GM18868 (cell line): ENCODE measurements at regions not wholly inside any gene's neighbourhood (a gene's known extent, or its start where the extent isn't known, plus 50 kb on each side); places are given as distances from the start of the nearest gene placed in this dataset.

ENCODE experiments used
- ATAC-seq: cut with Tn5 transposase; IDR thresholded peaks from one replicate; pipeline ENCODE4 v1.9.1; 2021; ENCODE audit warnings: mild to moderate bottlenecking, moderate library complexity; ENCODE audit not compliant: unreplicated experiment

- no peak for ATAC-seq
Observed at GRCh38 chr22:22043296-22044078, 60.9 kb upstream of the TOP3B start.

GRCh38 chr22:22042599-22043295, 60.2 kb upstream of the TOP3B start:
- ATAC-seq = no peak

DNA sequence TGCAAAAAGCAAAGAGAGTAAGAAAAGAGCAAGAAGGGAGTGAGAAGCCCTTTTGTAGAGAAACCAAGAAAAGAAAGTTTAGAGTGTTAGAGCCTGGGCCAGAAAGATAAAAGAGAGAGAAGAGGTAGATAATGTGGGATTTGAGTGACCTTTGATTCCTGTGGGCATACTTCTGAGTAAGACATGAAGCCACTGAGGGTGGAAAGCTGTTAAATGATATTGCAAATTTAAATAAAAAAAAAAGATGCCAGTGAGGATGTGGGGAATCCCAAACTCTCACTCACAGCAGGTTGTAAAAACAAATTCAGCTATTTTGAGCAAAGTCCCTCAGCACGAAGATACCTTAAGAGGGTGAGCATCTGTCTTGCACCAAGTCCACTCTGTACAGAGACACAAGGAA, 59.4 kb upstream of the TOP3B start:
- no peak for ATAC-seq

DNA sequence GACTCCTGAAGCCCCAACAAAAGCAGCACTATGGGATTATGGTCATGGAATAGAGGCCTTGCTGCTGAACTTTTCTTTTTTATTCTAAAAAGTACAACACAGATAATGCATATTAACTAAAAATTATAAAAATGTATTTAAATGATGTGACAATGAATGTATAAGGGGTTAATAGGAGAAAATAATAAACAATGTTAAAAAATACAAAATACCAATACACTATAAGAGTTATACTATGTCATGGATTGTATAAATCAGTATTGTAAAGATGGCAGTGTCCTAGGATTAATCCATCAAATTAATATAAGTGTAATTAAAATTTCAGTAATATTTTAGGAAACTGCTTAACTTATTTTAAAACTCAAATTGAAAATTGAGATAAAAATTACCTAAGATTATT, 58.3 kb upstream of the TOP3B start:
- no peak for ATAC-seq

DNA sequence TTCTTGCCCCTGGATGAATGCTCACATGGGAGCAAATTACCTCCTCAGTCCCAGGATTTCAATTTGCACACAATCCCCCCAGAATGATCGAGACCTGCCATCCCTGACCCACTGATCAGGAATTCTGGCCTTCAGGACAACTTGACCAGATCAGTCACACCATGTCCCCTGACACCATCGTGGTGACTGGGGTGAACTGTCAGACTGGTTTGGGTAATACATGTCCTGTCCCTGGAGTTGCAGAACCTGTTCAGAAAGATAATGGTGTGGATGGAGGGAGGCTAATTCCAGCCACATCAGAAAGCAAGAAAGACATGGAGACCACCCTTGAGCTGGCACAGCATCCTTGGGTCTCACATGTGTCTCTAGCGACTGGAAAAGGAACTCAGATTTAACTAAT, 57.9 kb upstream of the TOP3B start:
- ATAC-seq = no peak

DNA sequence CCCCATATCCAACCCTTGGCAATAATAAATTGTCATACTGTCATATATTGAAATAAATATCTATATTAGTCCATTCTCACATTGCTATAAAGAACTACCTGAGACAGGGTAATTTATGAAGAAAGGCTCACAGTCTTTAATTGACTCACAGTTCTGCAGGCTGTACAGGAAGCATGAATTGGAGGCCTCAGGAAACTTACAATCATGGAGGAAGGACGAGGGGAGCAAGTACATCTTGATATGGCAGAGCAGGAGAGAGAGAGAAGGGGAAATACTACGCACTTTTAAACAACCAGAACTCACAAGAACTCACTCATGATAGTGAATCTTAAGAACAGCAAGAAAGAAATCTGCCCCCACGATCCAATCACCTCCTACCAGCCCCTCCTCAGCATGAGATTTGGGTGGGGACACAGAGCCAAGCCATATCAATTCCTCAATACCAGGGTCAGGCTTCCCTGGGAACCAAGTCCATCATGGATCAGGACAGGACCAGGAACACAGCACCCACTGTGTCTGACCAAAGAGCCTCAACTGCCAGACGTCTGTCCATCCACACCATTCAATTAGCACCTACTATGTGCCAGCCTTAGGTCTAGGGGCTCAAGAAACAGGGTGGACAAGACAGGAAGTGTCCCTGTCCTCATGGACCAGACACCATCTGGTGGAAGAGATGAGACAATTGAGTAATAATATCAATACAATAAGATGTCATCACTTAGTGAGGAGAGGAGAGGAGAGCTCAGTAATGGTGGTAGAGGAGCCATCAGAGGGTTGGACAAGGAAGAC, 56.9 kb upstream of the TOP3B start:
- ATAC-seq = no peak

GRCh38 chr22:22038178-22038880, 55.7 kb upstream of the TOP3B start:
- no peak for ATAC-seq

DNA sequence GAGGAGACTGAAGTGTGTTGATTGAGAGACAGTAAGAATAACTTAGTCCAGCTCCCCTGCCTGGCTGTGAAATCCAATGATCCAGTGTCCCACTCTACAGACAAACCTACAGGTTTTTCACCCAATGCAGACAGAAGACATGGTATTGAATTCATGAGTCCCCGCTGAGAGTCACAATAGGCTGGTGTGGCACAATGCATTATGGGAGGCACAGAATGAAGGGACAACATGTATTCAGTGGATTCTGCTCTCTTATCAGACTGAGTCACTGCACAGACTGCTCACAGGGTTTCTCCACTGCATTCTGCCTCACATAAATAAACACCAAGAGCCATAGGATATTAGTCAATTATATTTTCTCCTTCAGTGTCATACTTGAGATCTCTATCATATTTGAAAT, 55.2 kb upstream of the TOP3B start:
- ATAC-seq = no peak

- no peak for ATAC-seq
Observed at GRCh38 chr22:22037229-22037628, 54.6 kb upstream of the TOP3B start.

GRCh38 chr22:22036588-22036987, 54.0 kb upstream of the TOP3B start:
- ATAC-seq = no peak

GRCh38 chr22:22035771-22036314, 53.3 kb upstream of the TOP3B start:
- ATAC-seq = no peak

DNA sequence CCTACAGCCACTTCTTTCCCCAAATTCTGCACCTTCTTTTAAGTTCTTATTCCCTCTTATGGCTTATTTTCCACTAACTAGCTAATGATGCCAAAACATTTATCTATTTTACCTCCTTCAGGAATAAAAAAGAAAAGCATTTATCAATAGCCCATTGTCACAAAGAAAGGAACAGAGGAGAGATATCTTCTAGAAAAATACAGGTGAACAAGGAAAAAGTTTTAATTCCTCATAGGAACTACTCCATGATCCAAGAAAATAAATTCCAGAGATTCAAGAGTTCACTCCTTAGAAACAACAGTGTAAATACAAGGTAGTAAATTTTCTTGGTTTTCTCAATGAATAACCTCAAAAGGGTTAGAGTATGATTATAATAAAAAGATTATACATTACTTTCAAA, 52.6 kb upstream of the TOP3B start:
- no peak for ATAC-seq

DNA sequence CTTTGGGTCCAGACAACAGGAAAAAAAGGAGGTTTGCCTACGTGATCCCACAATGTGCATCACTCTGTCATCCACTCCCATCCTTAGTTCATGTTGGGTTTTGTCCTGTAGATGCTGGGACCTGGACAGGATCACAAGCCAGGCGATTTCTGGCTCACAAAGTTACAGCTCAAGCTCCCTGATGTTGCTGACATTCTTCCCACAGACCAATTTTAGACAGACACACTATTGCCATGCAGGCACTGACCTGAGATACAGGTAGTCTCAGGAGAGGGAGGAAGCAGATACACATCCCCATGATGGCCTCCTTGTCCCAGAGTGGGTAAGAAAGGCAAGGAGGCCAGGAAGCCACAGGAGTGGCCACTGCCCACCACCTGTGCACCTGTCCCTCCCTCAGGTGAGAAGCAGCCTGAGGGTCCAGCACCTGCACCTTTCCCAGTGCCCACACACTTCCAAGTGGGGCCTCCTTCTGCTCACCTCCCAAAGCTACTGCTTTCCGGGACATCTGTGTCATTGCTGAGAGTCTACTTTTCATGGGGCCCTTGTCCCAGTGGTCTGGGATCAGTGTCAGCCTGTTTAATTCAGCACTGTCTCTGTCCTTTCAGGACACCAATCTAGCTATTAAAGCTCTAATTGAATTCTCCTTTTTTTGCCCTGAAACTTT, 52.0 kb upstream of the TOP3B start:
- no peak for ATAC-seq

GRCh38 chr22:22033803-22034468, 51.3 kb upstream of the TOP3B start:
- no peak for ATAC-seq

GRCh38 chr22:22032906-22033802, 50.6 kb upstream of the TOP3B start:
- no peak for ATAC-seq

- no peak for ATAC-seq
Observed at GRCh38 chr22:22032099-22032905, 49.7 kb upstream of the TOP3B start.
